CD14-positive monocyte (primary cell): ENCODE measurements at regions not wholly inside any gene's neighbourhood (a gene's known extent, or its start where the extent isn't known, plus 50 kb on each side); places are given as distances from the start of the nearest gene placed in this dataset.

Source experiments
- DNase-seq, 3 donors: peaks; one replicate each; pipeline ENCODE4 v3.0.0-alpha.2; 2011 to 2022
- H2AFZ ChIP-seq: 2 replicates; pipeline ENCODE4 v1.6.0; 2012; ENCODE audit warnings: mild to moderate bottlenecking, low read depth, low read length, inconsistent platforms; ENCODE audit not compliant: insufficient read depth, poor library complexity, severe bottlenecking
- H3K27ac ChIP-seq, 2 donors: 1 replicate in 1 of 2; 2 replicates in 1 of 2; pipeline ENCODE4 v1.5.1; 2012 to 2013; ENCODE audit warnings: low read length in 2 of 2, control low read depth in 1 of 2, inconsistent platforms in 1 of 2, low read depth in 1 of 2, mild to moderate bottlenecking in 1 of 2
- H3K27me3 ChIP-seq, 2 donors: one replicate each; pipeline versions ENCODE4 v1.6.0 to v1.6.1; 2011 to 2013; ENCODE audit warnings: low read length in 2 of 2; ENCODE audit not compliant: control insufficient read depth in 2 of 2, insufficient read depth in 2 of 2
- H3K36me3 ChIP-seq, 2 donors: replicated peaks in 1 of 2; 1 replicate in 1 of 2; 2 replicates in 1 of 2; pipeline versions ENCODE4 v1.5.1 to v1.6.1; 2012 to 2013; ENCODE audit warnings: low read length in 2 of 2, control low read depth in 1 of 2, inconsistent platforms in 1 of 2, mild to moderate bottlenecking in 1 of 2; ENCODE audit not compliant: insufficient read depth in 2 of 2, control insufficient read depth in 1 of 2
- H3K4me1 ChIP-seq, 2 donors: 1 replicate in 1 of 2; 2 replicates in 1 of 2; pipeline versions ENCODE4 v1.5.1 to v1.6.1; 2012 to 2013; ENCODE audit warnings: low read length in 2 of 2, control low read depth in 1 of 2, inconsistent platforms in 1 of 2, mild to moderate bottlenecking in 1 of 2, moderate library complexity in 1 of 2; ENCODE audit not compliant: insufficient read depth in 2 of 2, control insufficient read depth in 1 of 2
- H3K4me2 ChIP-seq: replicated peaks from 2 replicates; pipeline ENCODE3; 2012; ENCODE audit warnings: low read length, moderate library complexity, mild to moderate bottlenecking; ENCODE audit not compliant: poor library complexity, severe bottlenecking; ENCODE audit errors: extremely low read depth
- H3K4me3 ChIP-seq, 3 experiments: fragments of 200-600 bp in 1 of 3; sonication (generic) in 1 of 3; replicated peaks in 1 of 3; 1 replicate in 2 of 3; 2 replicates in 1 of 3; pipeline ENCODE4 v1.5.1; 2011 to 2013; ENCODE audit warnings: low read length in 3 of 3, mild to moderate bottlenecking in 3 of 3, control low read depth in 2 of 3, low read depth in 2 of 3, inconsistent platforms in 1 of 3, moderate library complexity in 1 of 3
- H3K79me2 ChIP-seq: 2 replicates; pipeline ENCODE4 v1.6.0; 2012; ENCODE audit warnings: mild to moderate bottlenecking, control low read depth, inconsistent platforms, low read length, moderate library complexity; ENCODE audit not compliant: insufficient read depth
- H3K9ac ChIP-seq: 2 replicates; pipeline ENCODE4 v1.6.0; 2017; ENCODE audit warnings: low read length, mild to moderate bottlenecking; ENCODE audit not compliant: insufficient read depth, poor library complexity, severe bottlenecking
- H3K9me3 ChIP-seq, 2 donors: replicated peaks in 1 of 2; 1 replicate in 1 of 2; 2 replicates in 1 of 2; pipeline versions ENCODE4 v1.5.1 to v1.6.1; 2012 to 2013; ENCODE audit warnings: low read length in 2 of 2, control low read depth in 1 of 2; ENCODE audit not compliant: control insufficient read depth in 1 of 2, insufficient read depth in 1 of 2
- H4K20me1 ChIP-seq: 2 replicates; pipeline ENCODE4 v1.6.0; 2012; ENCODE audit warnings: mild to moderate bottlenecking, low read length, control low read depth, moderate library complexity; ENCODE audit not compliant: insufficient read depth
- H3K27ac Mint-ChIP-seq, 7 donors: one replicate each; pipeline ENCODE4 v1.8.0; 2020; ENCODE audit warnings: mild to moderate bottlenecking in 7 of 7, mixed read lengths in 7 of 7, moderate library complexity in 6 of 7, inconsistent platforms in 2 of 7
- H3K27me3 Mint-ChIP-seq, 3 donors: one replicate each; pipeline ENCODE4 v1.8.0; 2021 to 2022; ENCODE audit warnings: low read depth in 3 of 3, mild to moderate bottlenecking in 3 of 3, mixed read lengths in 3 of 3, moderate library complexity in 3 of 3, inconsistent platforms in 1 of 3
- H3K36me3 Mint-ChIP-seq, 2 donors: one replicate each; pipeline ENCODE4 v1.8.0; 2020; ENCODE audit warnings: mixed read lengths in 2 of 2, inconsistent platforms in 1 of 2, mild to moderate bottlenecking in 1 of 2
- H3K4me1 Mint-ChIP-seq: one replicate; pipeline ENCODE4 v1.8.0; 2020; ENCODE audit warnings: mild to moderate bottlenecking, mixed read lengths
- H3K4me3 Mint-ChIP-seq, 2 donors: one replicate each; pipeline ENCODE4 v1.8.0; 2020; ENCODE audit warnings: mild to moderate bottlenecking in 2 of 2, mixed read lengths in 2 of 2, moderate library complexity in 1 of 2
- H3K9me3 Mint-ChIP-seq, 7 donors: one replicate each; pipeline ENCODE4 v1.8.0; 2020 to 2022; ENCODE audit warnings: mixed read lengths in 7 of 7, mild to moderate bottlenecking in 6 of 7, moderate library complexity in 6 of 7, inconsistent platforms in 2 of 7
- CTCF ChIP-seq: fragments of 200-600 bp; IDR thresholded peaks from one replicate; pipeline ENCODE4 v1.8.0; 2022; ENCODE audit warnings: antibody characterized with exemption, mild to moderate bottlenecking
- WGBS: methylation state at CpG from one replicate; pipeline ENCODE4 v1.1.5; 2013; ENCODE audit warnings: missing lambda C conversion rate; ENCODE audit not compliant: insufficient coverage; 5-methylcytosine and 5-hydroxymethylcytosine counted together
- intact Hi-C, 2 donors: fragments of 100-400 bp; cut with micrococcal nuclease; formaldehyde crosslinking; loops; one replicate each; pipeline versions ENCODE4 v1.15.0 to v1.15.1; 2023

GRCh38 chr9:29556746-29557145, 1983.5 kb upstream of the C9orf72 start:
- Mint-ChIP-seq H3K4me3 (no peak overlapping the region), H3K27me3 (no peaks in the 10 kb centered on the region), H3K36me3 (no peaks in the 10 kb centered on the region), H3K27ac (no peak overlapping the region), H3K4me1 (no peaks in the 10 kb centered on the region), H3K9me3 (peaks cover 0 to 8% (median 4%) of the 10 kb centered on the region in 7 donors)
- no peak overlapping the region for H3K27ac ChIP-seq
- intact Hi-C loops, result no loop called here
- no peak for TF ChIP-seq CTCF
- DNase-seq, result no peak
- H3K4me3 ChIP-seq, result no peak overlapping the region
- H3K4me1 ChIP-seq, result no peaks in the 10 kb centered on the region
- no CpG with 5 or more reads among the region's 2 CpGs for WGBS
- H3K4me2 ChIP-seq, result no peak overlapping the region
- H3K9me3 ChIP-seq, result no peaks in the 10 kb centered on the region
- H3K27me3 ChIP-seq, result no peaks in the 10 kb centered on the region
- no peak overlapping the region for H2AFZ ChIP-seq
- H3K79me2 ChIP-seq, result no peaks in the 10 kb centered on the region
- H3K9ac ChIP-seq, result no peak overlapping the region
- no peaks in the 10 kb centered on the region for H4K20me1 ChIP-seq
- no peaks in the 10 kb centered on the region for H3K36me3 ChIP-seq

GRCh38 chr9:29564564-29564963, 1991.3 kb upstream of the C9orf72 start:
- Histone ChIP-seq H3K4me1 (no peaks in the 10 kb centered on the region), H3K36me3 (no peaks in the 10 kb centered on the region), H4K20me1 (no peaks in the 10 kb centered on the region), H3K4me3 (no peak overlapping the region), H3K27me3 (no peaks in the 10 kb centered on the region), H2AFZ (no peak overlapping the region), H3K27ac (no peak overlapping the region), H3K79me2 (no peaks in the 10 kb centered on the region), H3K9me3 (peaks cover 6 to 8% of the 10 kb centered on the region in 2 donors), H3K4me2 (no peak overlapping the region), H3K9ac (no peak overlapping the region)
- no peaks in the 10 kb centered on the region for H3K4me1 Mint-ChIP-seq
- no peak for TF ChIP-seq CTCF
- no CpG with 5 or more reads among the region's 1 CpG for WGBS
- H3K9me3 Mint-ChIP-seq, result peaks cover 0 to 9% (median 7%) of the 10 kb centered on the region in 7 donors
- no peak overlapping the region for H3K4me3 Mint-ChIP-seq
- no peak overlapping the region for H3K27ac Mint-ChIP-seq
- peaks cover 0 to 1% (median 0%) of the 10 kb centered on the region in 3 donors for H3K27me3 Mint-ChIP-seq
- DNase-seq, result no peak
- H3K36me3 Mint-ChIP-seq, result no peaks in the 10 kb centered on the region
- intact Hi-C loops, result no loop called here
